ENCODE measurements at regions not wholly inside any gene's neighbourhood (a gene's known extent, or its start where the extent isn't known, plus 50 kb on each side); places are given as distances from the start of the nearest gene placed in this dataset.

DNA sequence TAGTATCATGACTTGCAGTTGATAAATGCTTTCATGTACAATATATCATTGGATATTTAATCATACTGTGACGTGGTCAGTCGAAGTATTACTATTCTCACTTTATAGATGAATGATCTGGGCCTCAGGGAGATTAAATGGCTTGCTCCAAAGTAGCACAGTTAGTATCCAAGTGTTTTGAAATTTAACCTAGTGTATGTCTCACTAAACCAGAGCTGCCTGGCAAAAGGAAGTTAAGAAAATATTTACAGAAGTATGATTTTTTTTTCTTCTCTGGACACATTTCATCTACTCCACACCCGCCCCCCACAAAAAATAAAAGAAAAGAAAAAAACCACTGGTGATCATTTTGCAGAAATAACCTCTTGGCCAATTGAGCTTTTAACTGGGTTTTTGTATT is 71.9 kb upstream of the CXADR start:
- peaks cover 2% of the 10 kb centered on the region for H3K27me3 Mint-ChIP-seq (ENCODE audit: unreplicated experiment)
- no peaks in the 10 kb centered on the region for H3K36me3 Mint-ChIP-seq (ENCODE audit: unreplicated experiment)
- TF ChIP-seq, protein P1, sequence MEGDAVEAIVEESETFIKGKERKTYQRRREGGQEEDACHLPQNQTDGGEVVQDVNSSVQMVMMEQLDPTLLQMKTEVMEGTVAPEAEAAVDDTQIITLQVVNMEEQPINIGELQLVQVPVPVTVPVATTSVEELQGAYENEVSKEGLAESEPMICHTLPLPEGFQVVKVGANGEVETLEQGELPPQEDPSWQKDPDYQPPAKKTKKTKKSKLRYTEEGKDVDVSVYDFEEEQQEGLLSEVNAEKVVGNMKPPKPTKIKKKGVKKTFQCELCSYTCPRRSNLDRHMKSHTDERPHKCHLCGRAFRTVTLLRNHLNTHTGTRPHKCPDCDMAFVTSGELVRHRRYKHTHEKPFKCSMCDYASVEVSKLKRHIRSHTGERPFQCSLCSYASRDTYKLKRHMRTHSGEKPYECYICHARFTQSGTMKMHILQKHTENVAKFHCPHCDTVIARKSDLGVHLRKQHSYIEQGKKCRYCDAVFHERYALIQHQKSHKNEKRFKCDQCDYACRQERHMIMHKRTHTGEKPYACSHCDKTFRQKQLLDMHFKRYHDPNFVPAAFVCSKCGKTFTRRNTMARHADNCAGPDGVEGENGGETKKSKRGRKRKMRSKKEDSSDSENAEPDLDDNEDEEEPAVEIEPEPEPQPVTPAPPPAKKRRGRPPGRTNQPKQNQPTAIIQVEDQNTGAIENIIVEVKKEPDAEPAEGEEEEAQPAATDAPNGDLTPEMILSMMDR (IDR thresholded peaks at IDR 0.05; ENCODE audit: partially characterized antibody, unreplicated experiment), result no peak
- DNase-seq, result no peak
- H3K27ac Mint-ChIP-seq (ENCODE audit: unreplicated experiment), result no peak overlapping the region
- H3K4me1 Mint-ChIP-seq (ENCODE audit: low read depth, unreplicated experiment), result peaks cover 12% of the 10 kb centered on the region
- no peak overlapping the region for H3K4me3 Mint-ChIP-seq (ENCODE audit: unreplicated experiment)
- peaks cover 2% of the 10 kb centered on the region for H3K9me3 Mint-ChIP-seq (ENCODE audit: unreplicated experiment)

DNA sequence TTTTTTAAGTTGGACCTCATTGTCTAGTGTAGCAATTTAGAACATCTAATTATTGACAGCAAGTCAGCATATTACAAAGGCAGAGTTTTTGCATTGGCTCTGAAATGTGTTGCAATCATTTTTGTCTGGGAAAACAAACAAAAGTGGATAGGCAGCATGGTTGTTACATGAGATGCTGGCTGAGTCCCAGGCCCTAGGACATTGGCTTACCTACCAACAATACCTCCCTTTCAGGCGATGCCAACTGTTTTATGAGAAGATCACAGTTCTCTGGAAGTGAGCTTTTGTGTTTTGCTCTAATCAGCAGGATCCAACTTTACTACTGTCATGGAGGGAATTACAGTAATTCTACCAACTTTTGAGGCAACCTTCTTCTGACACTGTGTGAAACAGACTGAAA is 71.5 kb upstream of the CXADR start:
- no peak for DNase-seq
- no peaks in the 10 kb centered on the region for H3K36me3 Mint-ChIP-seq (ENCODE audit: unreplicated experiment)

DNA sequence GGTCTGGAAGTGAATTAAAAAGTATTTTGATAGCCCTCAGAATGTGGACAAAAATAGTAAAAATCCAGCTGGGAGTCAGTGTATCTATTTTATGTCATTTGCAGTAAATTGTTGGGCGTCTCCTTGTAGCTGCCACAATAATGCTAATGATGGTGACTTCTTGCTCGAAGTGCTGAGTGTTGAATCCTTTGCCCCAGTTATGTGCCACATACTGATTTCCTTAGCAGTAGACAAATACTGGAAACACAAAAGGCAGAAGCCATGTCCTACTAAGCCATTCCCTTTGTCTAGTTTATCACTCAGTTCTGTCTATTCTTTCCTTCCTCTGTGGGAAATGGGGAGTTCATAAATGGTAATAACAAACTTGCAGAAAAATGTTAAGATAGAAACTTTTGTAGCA is 70.7 kb upstream of the CXADR start:
- no peak for DNase-seq
- H3K27ac Mint-ChIP-seq (ENCODE audit: unreplicated experiment), result no peak overlapping the region
- no peaks in the 10 kb centered on the region for H3K36me3 Mint-ChIP-seq (ENCODE audit: unreplicated experiment)
- H3K4me1 Mint-ChIP-seq (ENCODE audit: low read depth, unreplicated experiment), result peaks cover 10% of the 10 kb centered on the region
- H3K27me3 Mint-ChIP-seq (ENCODE audit: unreplicated experiment), result peaks cover 2% of the 10 kb centered on the region
- TF ChIP-seq, protein P1 (IDR thresholded peaks at IDR 0.05; ENCODE audit: partially characterized antibody, unreplicated experiment), result no peak
- H3K9me3 Mint-ChIP-seq (ENCODE audit: unreplicated experiment), result peaks cover 2% of the 10 kb centered on the region
- H3K4me3 Mint-ChIP-seq (ENCODE audit: unreplicated experiment), result no peak overlapping the region

More for the DNA sequence above, 71.5 kb upstream of the CXADR start:
- TF ChIP-seq, protein P1 (IDR thresholded peaks at IDR 0.05; ENCODE audit: partially characterized antibody, unreplicated experiment), result no peak
- H3K4me1 Mint-ChIP-seq (ENCODE audit: low read depth, unreplicated experiment), result peaks cover 12% of the 10 kb centered on the region
- peaks cover 2% of the 10 kb centered on the region for H3K9me3 Mint-ChIP-seq (ENCODE audit: unreplicated experiment)
- no peak overlapping the region for H3K27ac Mint-ChIP-seq (ENCODE audit: unreplicated experiment)
- peaks cover 2% of the 10 kb centered on the region for H3K27me3 Mint-ChIP-seq (ENCODE audit: unreplicated experiment)
- H3K4me3 Mint-ChIP-seq (ENCODE audit: unreplicated experiment), result no peak overlapping the region

DNA sequence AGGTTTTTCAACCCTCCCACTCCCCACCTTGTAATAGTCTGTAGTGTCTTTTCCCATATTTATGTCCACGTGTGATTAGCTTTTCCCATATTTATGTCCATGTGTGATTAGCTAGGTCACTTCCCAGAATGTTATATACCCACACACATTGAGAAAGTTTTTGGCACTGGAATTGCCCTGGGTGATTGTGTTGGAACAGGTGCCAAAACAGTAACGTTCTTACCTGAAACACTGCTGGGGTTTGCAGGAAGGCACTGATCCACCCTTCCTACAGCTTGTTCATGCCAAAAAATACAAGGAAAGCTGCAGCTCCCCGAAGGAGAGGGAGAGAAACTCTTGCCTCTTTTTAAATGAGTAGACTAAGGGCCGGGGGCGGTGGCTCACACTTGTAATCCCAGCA is 68.0 kb upstream of the CXADR start:
- H3K9me3 Mint-ChIP-seq (ENCODE audit: unreplicated experiment), result no peaks in the 10 kb centered on the region
- TF ChIP-seq, protein P1 (IDR thresholded peaks at IDR 0.05; ENCODE audit: partially characterized antibody, unreplicated experiment), result no peak
- no peak overlapping the region for H3K4me3 Mint-ChIP-seq (ENCODE audit: unreplicated experiment)
- no peaks in the 10 kb centered on the region for H3K4me1 Mint-ChIP-seq (ENCODE audit: low read depth, unreplicated experiment)
- no peak for DNase-seq
- no peak overlapping the region for H3K27ac Mint-ChIP-seq (ENCODE audit: unreplicated experiment)
- H3K27me3 Mint-ChIP-seq (ENCODE audit: unreplicated experiment), result no peaks in the 10 kb centered on the region
- H3K36me3 Mint-ChIP-seq (ENCODE audit: unreplicated experiment), result no peaks in the 10 kb centered on the region

DNA sequence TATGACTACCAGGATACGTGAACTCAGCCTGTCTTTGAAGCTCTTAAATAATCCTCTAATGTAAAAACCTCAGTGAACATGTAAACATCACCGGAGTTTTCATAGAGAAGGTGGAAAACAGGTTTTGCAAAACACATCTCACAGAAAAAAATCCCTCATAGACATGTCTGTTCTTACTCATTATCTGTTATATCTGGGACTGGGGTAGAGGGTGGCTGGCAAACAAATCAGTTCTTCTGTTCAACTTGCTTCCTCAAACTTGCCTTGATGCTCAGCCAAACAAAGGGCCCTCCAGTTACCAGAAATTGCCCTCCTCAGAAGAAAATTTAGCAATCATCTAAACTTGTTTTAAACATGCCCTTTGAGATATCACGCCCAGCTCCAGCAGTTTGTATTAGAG is 66.1 kb upstream of the CXADR start:
- Mint-ChIP-seq H3K9me3 (ENCODE audit: unreplicated experiment) (no peaks in the 10 kb centered on the region), H3K4me1 (ENCODE audit: low read depth, unreplicated experiment) (no peaks in the 10 kb centered on the region), H3K27me3 (ENCODE audit: unreplicated experiment) (no peaks in the 10 kb centered on the region), H3K4me3 (ENCODE audit: unreplicated experiment) (no peak overlapping the region), H3K36me3 (ENCODE audit: unreplicated experiment) (no peaks in the 10 kb centered on the region), H3K27ac (ENCODE audit: unreplicated experiment) (no peak overlapping the region)
- TF ChIP-seq, protein P1 (IDR thresholded peaks at IDR 0.05; ENCODE audit: partially characterized antibody, unreplicated experiment), result no peak
- DNase-seq, result no peak

Measured in glutamatergic neuron (in vitro differentiated cells).